Heart right ventricle (tissue), 16 donors: ENCODE measurements at regions not wholly inside any gene's neighbourhood (a gene's known extent, or its start where the extent isn't known, plus 50 kb on each side); places are given as distances from the start of the nearest gene placed in this dataset.
A peak's percentile ranks its signal among the peaks of the same experiment; 100 is the strongest.

Experiments
- ATAC-seq, 8 donors: fragments of 200-7000 bp; cut with Tn5 transposase; one replicate each; pipeline ENCODE4 v1.9.1; 2020; ENCODE audit warnings: mild to moderate bottlenecking in 8 of 8, moderate library complexity in 8 of 8, moderate number of reproducible peaks in 1 of 8
- DNase-seq, 2 donors: peaks; one replicate each; pipeline ENCODE4 v3.0.0-alpha.2; 2020
- H3K27ac ChIP-seq, 10 donors: fragments of 200-600 bp; sonication (generic) in 2 of 10; one replicate each; pipeline versions ENCODE4 v1.5.0 to v1.8.0; 2020 to 2022; ENCODE audit warnings: mild to moderate bottlenecking in 3 of 10
- H3K27me3 ChIP-seq, 7 donors: fragments of 200-600 bp; one replicate each; pipeline ENCODE4 v1.8.0; 2021 to 2022; ENCODE audit warnings: mild to moderate bottlenecking in 2 of 7
- H3K36me3 ChIP-seq, 9 donors: fragments of 200-600 bp; sonication (generic) in 1 of 9; one replicate each; pipeline versions ENCODE4 v1.5.0 to v1.8.0; 2020 to 2022; ENCODE audit warnings: mild to moderate bottlenecking in 2 of 9
- H3K4me1 ChIP-seq, 9 donors: fragments of 200-600 bp; sonication (generic) in 1 of 9; one replicate each; pipeline versions ENCODE4 v1.5.0 to v1.8.0; 2020 to 2022; ENCODE audit warnings: mild to moderate bottlenecking in 4 of 9
- H3K4me3 ChIP-seq, 10 donors: fragments of 200-600 bp; sonication (generic) in 2 of 10; one replicate each; pipeline versions ENCODE4 v1.5.0 to v1.8.0; 2020 to 2022; ENCODE audit warnings: mild to moderate bottlenecking in 7 of 10, moderate library complexity in 2 of 10
- H3K9me3 ChIP-seq, 11 donors: fragments of 200-600 bp in 10 of 11; sonication (generic) in 2 of 11; one replicate each; pipeline versions ENCODE4 v1.5.0 to v1.8.0; 2013 to 2022; ENCODE audit warnings: mild to moderate bottlenecking in 2 of 11, control low read depth in 1 of 11, moderate library complexity in 1 of 11
- WGBS, 2 donors: extraction: QIAGEN DNeasy Blood & Tissue Kit; methylation state at CpG; one replicate each; pipeline ENCODE4 v1.1.7; 2013; ENCODE audit warnings: inconsistent platforms in 1 of 2; 5-methylcytosine and 5-hydroxymethylcytosine counted together
- intact Hi-C, 10 donors: fragments of 100-400 bp; cut with DNase I; formaldehyde crosslinking; loops; one replicate each; pipeline versions ENCODE4 v1.11.1 to v1.14.2; 2022
- TF ChIP-seq, protein P1 (sequence below), 9 donors: fragments of 200-600 bp; sonication (generic) in 2 of 9; IDR thresholded peaks; one replicate each; pipeline versions ENCODE4 v1.5.0 to v1.8.0; 2021 to 2022; ENCODE audit warnings: antibody characterized with exemption in 9 of 9, mild to moderate bottlenecking in 5 of 9, moderate library complexity in 1 of 9
- donor health status: Arrhythmogenic right ventricular cardiomyopathy.
- donor health status: ischemic (EF 13 %, LVEDD 7.1; RV severe dilation, severe dysfunction).
- donor health status: healthy with polysubstance abuse.
- donor health status: DM: no; HTN: yes; CAD: no.
- donor health status: DM: no; HTN: no; CAD: no.
- donor health status: ischemic (EF 25% LVEDD 6.9; RV normal size, moderate dysfunction).
- donor health status: ischemic (EF 25% LVEDD 5.7; RV mildly dilated, moderate dysfunction).
- donor health status: healthy.
- donor health status: DM: yes; HTN: yes; CAD: no.
- donor health status: Ischemic cardiomyopathy.
- donor health status: ischemic (EF 35%, LVEDD 5.7; RV mildly dilated, moderate dysfunction).
- donor health status: nonischemic (EF 11% LVEDD 7.7; RV severe dilation, severe dysfunction).
- donor health status: DM: yes; HTN: yes; CAD: no.
- donor health status: PGD.
- donor health status: ischemic (EF 29% LVEDD 5.4; RV normal size, mild dysfunction).
- donor health status: nonischemic (EF 23%, LVEDD 6.1; RV moderate dilation, normal function).

DNA sequence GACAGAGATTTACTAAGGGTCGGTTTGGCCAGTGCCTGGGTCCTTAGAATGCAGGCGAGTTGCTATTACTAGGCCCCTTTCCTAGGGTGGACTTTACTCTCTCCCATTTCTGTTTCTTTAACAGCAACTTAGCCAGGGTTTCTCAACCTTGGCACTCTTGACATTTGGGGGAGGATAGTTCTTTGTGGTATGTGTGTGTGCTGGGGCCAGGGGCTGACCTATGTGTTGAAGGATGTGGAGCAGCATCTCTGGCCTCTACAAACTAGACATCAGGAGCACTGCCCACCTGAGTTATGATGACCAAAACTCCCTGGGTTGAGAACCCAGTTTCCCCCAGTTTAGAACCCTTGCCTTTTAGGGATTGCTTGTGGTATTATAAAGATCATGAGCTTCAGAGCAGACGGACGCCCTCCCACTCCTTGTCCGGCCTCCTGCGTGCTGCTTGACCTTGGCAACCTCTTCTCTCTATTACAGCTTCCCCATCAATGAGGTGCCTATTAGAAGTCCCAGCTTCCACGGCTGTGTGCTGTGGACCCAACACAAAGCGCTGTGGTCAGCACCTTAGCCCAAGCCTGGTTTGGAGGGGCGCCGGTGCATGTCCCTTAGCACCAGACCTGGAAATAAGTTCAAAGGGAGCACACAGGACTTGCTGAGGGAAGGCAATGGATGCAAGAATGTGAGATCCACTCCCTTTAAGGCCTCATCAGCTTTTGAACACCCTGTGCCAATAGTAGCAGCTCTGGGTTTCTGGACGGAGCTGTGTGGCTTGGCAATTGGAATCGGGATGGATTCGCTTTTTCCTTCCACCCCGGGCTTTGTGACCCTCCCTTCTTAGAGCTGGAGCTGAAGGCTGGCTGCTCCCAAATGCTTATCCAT lies 239.2 kb upstream of the MAF start:
- H3K36me3 ChIP-seq: no peaks in the 10 kb centered on the region
- ATAC-seq: peak; percentile 54 to 76 (median 64)
- WGBS, 2 donors: 68 to 72% methylated on average over 14 of the region's 14 CpGs
- peaks cover 0 to 16% (median 3%) of the 10 kb centered on the region in 9 donors for H3K4me1 ChIP-seq
- H3K9me3 ChIP-seq: no peaks in the 10 kb centered on the region
- no peak overlapping the region for H3K27ac ChIP-seq
- H3K27me3 ChIP-seq: no peaks in the 10 kb centered on the region
- TF ChIP-seq, protein P1, sequence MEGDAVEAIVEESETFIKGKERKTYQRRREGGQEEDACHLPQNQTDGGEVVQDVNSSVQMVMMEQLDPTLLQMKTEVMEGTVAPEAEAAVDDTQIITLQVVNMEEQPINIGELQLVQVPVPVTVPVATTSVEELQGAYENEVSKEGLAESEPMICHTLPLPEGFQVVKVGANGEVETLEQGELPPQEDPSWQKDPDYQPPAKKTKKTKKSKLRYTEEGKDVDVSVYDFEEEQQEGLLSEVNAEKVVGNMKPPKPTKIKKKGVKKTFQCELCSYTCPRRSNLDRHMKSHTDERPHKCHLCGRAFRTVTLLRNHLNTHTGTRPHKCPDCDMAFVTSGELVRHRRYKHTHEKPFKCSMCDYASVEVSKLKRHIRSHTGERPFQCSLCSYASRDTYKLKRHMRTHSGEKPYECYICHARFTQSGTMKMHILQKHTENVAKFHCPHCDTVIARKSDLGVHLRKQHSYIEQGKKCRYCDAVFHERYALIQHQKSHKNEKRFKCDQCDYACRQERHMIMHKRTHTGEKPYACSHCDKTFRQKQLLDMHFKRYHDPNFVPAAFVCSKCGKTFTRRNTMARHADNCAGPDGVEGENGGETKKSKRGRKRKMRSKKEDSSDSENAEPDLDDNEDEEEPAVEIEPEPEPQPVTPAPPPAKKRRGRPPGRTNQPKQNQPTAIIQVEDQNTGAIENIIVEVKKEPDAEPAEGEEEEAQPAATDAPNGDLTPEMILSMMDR (IDR thresholded peaks at IDR 0.05): no peak
- no peak overlapping the region for H3K4me3 ChIP-seq
- peak in 1 of 2 donors; percentile 20 for DNase-seq
- intact Hi-C loops: loop anchor here in 1 of 10 donors (10.0 kb wide), 1 partner anchor 65 kb away; no protein-coding TSS in a partner anchor

DNA sequence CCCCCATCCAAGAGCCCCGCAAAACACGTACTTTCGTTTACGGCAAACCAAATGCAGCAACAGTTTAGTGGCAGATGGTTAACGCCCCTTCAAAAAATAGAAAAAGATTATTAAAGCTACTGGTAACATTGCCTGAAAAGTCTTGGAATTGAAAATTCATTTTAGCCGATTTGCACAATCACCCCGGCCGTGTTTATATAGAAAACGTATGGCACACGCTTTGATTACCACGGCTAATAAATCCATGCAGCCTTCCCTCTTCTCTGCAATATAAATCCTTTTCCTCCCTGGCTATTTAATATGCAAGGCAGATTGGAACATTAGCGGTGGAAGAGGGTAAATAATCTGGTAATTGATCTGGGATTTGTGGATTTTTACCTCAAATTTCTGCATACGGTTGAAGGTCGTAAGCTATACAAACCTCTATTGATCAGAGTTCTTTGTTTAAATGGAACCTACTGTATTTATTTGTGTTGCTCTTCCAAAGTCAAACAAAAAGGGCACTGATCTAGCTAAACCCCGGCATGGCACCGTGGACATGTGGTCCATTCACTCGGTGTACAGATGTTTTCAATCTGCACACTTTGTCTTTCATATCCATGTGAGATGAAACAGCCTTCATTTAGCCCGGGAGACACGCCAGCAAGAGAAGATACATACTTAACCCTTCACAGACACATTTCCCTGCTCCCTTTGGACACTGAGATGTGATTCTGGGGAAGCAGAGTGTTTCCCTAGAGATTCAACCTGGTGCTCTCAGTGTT lies 238.1 kb upstream of the MAF start:
- peak in 5 of 8 donors; percentile 26 to 59 (median 52) for ATAC-seq
- intact Hi-C loops: loop anchor here in 1 of 10 donors (10.0 kb wide), 1 partner anchor 64 kb away; no protein-coding TSS in a partner anchor

DNA sequence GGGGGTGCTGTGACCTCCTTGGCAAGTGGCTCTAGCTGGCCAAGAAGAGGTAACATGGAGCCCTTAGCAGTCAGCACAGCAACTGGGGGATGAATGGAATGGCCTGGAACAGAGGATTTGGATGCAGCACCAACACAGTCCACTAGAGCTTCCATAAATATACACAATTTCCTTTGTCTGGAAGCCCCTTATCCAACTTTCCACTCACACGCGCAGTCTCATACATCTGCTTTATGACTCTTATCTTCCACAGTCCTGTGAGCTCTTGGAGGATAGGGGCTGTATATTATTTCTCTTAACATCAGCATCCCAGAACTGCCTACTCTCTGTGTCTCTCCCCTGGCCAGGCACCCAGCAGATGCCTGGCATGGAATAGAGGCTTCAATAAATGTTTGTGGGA lies 235.6 kb upstream of the MAF start:
- H3K27ac ChIP-seq: no peak overlapping the region
- peaks cover 0 to 16% (median 3%) of the 10 kb centered on the region in 9 donors for H3K4me1 ChIP-seq
- H3K4me3 ChIP-seq: no peak overlapping the region
- H3K27me3 ChIP-seq: no peaks in the 10 kb centered on the region
- DNase-seq (no peak), ATAC-seq (no peak)
- intact Hi-C loops: loop anchor here in 1 of 10 donors (10.0 kb wide), 1 partner anchor 61 kb away; no protein-coding TSS in a partner anchor
- no peaks in the 10 kb centered on the region for H3K9me3 ChIP-seq
- 74 to 77% methylated on average over 2 of the region's 2 CpGs for WGBS, 2 donors
- H3K36me3 ChIP-seq: no peaks in the 10 kb centered on the region
- TF ChIP-seq, protein P1 (IDR thresholded peaks at IDR 0.05): no peak

More for the DNA sequence above, 238.1 kb upstream of the MAF start:
- Histone ChIP-seq H3K27me3 (no peaks in the 10 kb centered on the region), H3K4me3 (no peak overlapping the region), H3K27ac (no peak overlapping the region), H3K9me3 (no peaks in the 10 kb centered on the region), H3K4me1 (peaks cover 0 to 16% (median 3%) of the 10 kb centered on the region in 9 donors), H3K36me3 (no peaks in the 10 kb centered on the region)
- TF ChIP-seq, protein P1 (IDR thresholded peaks at IDR 0.05): no peak
- WGBS, 2 donors: 71 to 72% methylated on average over 19 of the region's 19 CpGs
- no peak for DNase-seq

DNA sequence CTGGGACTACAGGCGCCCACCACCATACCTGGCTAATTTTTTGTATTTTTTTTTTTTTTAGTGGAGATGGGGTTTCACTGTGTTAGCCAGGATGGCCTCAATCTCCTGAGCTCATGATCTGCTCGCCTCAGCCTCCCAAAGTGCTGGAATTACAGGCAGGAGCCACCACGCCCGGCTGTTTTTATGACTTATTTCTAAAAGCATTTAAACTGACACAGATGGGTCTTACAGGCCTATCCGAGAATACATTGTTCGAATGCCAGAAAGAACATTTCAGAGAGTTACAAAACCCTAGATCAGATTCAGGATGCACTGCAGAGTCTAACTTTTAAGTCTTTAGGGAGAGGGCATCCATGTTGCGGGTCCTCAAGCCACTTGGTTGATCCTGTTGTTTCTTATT lies 234.7 kb upstream of the MAF start:
- no peak overlapping the region for H3K4me3 ChIP-seq
- no peaks in the 10 kb centered on the region for H3K36me3 ChIP-seq
- H3K27ac ChIP-seq: no peak overlapping the region
- DNase-seq (no peak), ATAC-seq (no peak)
- H3K4me1 ChIP-seq: peaks cover 0 to 13% (median under 1%) of the 10 kb centered on the region in 9 donors
- H3K27me3 ChIP-seq: no peaks in the 10 kb centered on the region
- 90 to 93% methylated on average over 7 of the region's 7 CpGs for WGBS, 2 donors
- intact Hi-C loops: loop anchor here in 1 of 10 donors (10.0 kb wide), 1 partner anchor 60 kb away; no protein-coding TSS in a partner anchor
- TF ChIP-seq, protein P1 (IDR thresholded peaks at IDR 0.05): no peak
- no peaks in the 10 kb centered on the region for H3K9me3 ChIP-seq
